Left renal pelvis (tissue), 4 donors: ENCODE measurements at regions not wholly inside any gene's neighbourhood (a gene's known extent, or its start where the extent isn't known, plus 50 kb on each side); places are given as distances from the start of the nearest gene placed in this dataset.
"Not testable (repeated sequence)": the region's sequence is repeated elsewhere in the genome, so short reads cannot be mapped to it uniquely, and the experiment has no call there.

Experiments
- DNase-seq, 4 donors: peaks; one replicate each; pipeline ENCODE4 v3.0.0-alpha.2; 2013; ENCODE audit warnings: low read depth in 4 of 4, low spot score in 3 of 4

DNA sequence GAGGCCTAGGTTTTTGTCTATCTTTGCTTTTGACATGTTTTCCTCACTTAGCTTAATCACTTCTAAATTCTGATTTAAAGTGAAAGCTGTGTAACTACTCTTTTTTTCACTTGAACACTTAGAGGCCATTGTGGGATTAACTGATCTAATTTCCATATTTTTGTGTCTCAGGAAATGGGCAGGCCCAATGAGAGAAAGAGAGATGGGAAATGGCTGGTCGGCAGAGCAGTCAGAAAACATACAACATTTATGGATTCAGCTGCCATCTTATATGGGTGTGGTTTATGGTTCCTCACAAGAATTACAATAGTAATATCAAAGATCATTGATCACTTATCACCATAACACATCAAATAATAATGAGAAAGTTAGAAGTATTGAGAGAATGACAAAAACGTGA is 320.8 kb downstream of the PTPRC start:
- no peak for DNase-seq

DNA sequence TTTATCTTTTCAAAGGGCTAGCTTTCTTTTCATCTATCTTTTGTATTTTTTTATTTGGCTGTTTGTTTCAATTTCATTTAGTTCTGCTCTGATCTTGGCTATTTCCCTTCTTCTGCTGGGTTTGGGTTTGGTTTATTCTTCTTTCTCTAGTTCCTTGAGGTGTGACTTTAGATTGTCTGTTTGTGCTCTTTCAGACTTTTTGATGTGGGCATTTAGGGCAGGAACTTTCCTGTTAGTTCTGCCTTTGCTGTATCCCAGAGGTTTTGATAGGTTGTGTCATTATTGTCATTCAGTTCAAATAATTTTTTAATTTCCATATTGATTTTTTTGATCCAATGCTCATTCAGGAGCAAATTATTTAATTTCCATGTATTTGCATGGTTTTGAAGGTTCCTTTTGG is 325.0 kb downstream of the PTPRC start:
- DNase-seq = not testable (repeated sequence)

DNA sequence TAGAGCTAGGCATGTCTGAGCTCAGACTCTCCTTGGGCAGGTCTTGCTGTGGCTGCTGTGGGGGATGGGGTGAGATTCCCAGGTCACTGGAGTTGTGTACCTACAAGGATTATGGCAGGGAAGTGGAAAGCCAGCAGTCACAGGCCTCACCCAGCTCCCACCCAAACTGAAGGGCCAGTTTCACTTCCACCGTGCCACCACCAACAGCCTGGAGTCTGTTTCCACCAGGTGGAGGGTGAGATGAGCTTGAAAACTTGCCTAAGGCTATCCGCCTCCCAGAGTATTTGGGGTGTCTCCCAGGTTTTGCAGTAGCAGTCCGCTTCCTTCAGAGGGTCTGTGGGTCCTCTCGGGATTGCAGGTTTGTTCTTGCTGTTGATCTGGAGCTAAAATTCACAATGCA is 327.7 kb downstream of the PTPRC start:
- DNase-seq = no peak

DNA sequence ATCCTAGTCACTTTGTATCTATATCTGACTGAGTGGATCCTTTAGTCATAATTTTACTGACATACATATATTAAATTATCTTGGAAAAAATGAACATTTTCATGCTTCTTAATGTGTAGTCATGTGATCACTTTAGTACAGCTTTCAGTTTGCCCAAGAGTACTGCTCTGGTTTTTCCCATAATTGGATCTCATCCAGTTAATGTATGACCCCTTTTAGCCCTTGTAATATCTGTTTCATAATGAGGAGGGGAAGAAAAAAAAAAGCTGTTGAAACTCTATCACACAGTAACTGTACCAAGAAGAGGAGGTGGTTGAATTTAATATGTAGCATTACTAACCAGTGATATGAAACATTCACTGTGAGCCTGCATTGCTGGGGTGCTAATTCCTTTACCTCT is 328.7 kb downstream of the PTPRC start:
- DNase-seq = no peak

DNA sequence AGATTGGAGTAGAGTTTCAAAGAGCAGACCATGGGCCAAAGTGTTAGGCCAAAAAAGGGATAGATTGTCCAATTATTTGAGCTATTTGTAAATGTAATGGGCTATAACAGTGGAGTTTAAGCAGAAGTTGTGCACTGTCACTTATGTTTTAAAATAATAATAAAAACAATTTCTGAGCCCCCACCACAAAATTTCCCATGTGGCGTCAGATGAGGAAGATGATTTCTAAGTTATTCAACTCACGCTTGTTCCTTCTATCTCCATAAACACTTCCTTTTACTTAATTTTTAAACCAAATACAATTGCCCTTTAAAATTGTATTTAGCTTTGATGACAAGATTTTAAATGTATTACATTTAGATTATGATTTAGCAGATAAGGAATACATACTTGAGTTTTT is 330.0 kb downstream of the PTPRC start:
- DNase-seq = no peak

DNA sequence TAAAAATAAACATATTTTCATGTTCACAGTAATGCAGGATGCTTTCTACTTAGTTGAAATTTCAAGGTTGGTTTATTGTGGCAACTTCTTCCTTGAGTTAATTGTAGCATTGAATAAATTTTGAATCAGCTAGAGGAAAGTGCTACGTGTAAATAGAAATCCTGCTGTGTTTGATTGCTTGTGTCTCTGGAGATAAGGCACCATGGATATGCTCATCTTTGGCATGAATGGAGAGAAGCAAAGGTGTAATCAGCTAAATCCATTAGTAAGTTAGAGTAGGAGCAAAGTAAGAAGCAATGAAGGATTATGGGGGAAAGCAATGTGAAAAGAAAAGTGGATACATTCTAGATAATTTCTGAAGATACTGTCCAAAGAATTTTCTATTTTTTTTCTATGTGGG is 331.1 kb downstream of the PTPRC start:
- DNase-seq = no peak

DNA sequence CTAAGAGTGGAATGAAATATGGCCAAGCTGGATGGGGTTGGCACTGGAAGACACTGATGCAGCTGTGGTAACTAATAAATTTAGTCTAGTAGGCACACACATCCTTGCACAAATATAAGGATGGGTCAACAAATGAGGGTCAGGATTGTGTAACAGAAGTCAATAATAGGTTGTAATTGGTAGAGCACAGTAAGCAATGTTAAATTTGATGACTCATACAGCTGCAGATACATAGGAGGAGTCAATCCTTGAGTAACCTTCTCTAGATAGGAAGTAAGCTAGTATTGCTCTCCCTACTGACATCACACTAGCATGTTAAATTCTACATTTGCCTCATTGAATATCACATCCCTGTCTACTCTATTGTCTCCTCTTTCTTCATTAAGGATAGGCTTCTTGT is 332.1 kb downstream of the PTPRC start:
- DNase-seq = no peak

DNA sequence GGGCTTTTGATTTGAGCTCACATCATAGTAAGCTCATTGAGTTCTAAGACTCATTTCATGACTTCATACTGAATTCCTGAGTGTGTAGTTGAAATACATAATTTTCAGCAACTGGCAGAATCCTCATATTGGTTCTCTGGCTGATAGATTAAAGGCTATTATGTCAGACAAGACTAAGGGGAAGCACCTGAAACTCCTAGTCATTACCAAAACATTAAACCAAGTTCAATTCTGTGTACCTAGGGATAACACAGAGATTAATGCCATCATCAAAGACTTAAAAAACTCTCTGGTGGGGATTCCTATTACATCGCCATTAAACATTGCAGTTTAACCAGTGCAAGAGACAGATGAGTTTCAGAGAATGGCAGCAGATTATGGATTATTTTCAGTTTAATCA is 339.1 kb downstream of the PTPRC start:
- DNase-seq = no peak

DNA sequence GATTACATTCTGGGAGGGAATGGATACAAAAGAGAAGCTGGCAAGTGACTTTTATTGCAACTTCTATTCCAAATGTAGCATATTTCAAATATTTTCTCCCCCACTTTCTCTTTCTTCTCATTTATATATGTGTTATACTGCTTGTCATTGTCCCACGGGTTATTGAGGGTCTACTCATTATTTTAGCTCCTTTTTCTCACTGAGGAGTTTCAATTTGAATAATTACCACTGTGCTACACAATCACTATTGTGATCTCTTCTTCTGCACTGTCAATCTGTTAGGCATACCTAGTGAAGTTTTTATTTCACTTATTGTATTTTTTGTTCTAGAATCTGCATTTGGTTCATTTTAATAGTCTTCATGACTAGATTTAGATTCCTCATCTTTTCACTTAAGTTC is 339.7 kb downstream of the PTPRC start:
- DNase-seq = no peak

DNA sequence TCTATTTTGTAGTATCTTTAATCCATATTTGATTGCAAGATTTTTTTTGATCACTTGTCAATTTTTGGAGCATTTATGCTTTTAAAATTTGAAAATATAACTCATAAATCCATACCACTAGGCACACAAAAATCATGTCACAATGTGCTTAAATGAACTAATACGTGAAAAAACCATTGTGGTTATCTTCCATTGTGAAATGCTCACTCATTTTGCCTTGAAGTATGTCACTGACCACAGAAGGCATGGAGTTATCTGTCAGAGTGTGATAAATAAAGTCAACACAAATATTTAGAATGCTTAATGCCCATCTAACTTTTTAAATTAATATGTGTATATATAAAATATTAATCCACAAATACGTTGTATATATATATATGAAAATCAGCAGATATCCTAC is 347.2 kb downstream of the PTPRC start:
- no peak for DNase-seq

DNA sequence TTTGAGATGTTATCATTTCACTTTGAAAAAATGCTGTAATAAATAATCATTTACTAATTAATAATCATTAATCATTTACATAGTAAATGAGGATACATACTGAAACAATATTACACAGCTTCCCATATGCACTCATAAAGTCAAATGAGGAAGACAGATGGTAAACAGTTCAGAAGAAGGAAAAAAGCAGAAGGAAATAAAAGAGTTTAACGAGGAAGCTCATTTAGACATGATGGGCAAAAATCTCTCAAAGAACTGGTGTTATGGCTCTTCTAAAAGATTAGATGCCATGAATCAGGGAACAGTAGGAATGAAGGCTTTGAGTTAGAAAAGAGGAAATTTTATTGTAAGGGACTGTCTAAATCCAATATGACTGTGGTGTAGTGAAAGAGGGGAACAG is 347.6 kb downstream of the PTPRC start:
- DNase-seq = no peak

DNA sequence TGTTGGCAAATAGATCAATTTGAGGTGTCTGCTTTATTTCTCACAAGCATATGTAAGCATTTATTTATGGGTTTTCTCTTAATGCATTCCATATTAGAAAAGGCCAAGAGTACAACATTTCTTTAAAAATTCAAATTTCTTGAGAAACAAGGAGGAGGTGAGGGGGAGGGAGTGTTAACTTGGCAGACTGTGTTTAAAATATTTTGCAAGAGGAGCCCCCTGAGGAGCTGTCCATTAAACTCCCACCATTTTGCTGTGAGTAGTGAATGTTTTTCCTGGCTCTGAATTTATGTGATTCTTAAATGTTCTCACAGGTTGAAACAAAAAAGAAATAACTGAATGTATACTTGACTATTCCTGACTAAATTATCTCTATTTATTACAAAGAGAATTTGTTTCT is 363.8 kb downstream of the PTPRC start:
- DNase-seq = no peak

DNA sequence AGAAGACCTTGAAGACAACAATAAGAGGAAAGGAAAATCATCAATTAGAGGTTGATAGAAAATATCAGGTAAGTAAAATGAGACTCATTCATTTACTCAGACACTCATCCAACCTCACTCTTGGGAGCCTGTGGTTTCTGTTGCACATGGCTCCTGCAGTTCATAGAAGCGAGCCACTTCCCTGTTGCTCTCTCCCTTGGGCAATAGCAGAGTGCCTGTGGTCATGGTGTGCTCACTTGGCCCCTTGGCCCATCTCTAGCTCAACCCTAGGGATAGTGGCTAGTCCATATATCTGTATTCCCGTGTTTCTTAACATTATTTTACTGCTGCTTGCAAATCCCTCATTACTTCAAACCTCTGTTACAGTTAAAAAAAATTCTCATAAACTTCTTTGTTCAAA is 368.6 kb downstream of the PTPRC start:
- DNase-seq = no peak

DNA sequence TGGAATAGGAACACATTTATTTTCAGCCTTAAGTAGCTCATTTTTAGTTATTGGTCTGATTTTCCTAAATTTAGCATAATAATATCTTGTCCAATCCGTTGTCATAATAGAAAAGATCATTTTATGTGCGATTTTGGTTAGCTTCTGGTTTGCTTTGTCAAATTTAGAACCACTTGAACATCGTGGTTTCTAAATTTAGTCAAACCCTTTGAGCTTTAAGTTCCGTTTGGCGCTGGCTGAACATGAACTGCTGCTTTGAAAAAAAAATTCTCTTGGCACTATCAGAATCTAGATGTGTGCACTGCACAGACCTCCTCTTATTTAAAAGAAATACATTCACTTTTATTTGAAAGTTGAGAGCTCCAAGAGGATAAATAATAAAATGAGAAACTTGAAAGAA is 370.6 kb downstream of the PTPRC start:
- no peak for DNase-seq

DNA sequence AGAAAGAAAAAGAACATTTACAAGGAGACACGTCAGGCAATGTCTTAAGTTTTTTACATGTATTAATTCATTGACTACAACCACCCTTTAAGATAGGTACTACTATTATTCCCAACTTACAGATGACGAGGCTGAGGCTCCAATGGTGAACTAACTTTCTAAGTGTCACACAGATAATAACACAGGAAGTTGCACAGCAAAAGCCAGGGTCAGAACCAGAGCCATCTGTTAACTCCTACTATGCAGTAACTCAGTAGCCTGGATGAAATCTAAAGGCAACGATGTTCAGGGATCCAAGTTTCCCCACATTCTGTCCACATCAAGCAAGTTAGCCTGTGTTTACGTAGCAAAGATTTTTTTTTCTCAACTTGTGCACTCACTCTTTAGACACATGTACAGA is 371.7 kb downstream of the PTPRC start:
- DNase-seq = no peak

DNA sequence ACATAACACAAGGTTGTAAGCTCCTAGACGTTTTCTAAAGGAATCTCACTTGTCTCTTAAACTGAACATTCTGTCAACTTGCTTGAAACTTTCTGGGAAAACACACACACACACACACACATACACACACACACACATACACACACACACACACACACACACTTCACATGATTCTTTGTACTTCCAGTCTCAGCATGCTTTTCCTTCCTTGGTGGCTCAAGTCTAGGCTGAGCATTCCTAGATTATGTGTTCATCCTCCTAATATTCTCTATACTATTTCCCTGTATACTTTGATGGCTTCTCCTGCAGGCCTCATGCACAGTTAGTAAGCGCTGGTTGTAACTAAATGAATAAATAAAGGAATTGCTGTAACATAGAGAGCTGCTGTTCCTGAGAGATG is 372.1 kb downstream of the PTPRC start:
- no peak for DNase-seq

DNA sequence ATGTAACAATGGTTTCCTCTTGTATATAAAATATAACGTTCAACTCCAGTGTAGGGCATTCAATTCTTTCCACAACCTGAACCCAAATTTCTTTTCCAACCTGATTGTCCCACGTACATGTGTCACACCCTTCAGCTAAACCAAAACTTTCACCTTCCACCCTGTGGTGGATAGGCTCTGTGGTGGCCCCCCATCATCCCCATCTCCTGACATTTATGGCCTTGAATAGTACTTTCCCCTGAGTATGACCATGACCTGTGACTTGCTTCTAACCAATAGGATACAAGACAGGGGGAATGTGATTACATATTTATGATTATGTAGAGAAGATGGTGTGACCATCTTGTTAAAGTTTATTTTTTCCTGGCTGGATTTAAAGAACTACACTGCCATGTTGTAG is 377.0 kb downstream of the PTPRC start:
- DNase-seq = no peak

DNA sequence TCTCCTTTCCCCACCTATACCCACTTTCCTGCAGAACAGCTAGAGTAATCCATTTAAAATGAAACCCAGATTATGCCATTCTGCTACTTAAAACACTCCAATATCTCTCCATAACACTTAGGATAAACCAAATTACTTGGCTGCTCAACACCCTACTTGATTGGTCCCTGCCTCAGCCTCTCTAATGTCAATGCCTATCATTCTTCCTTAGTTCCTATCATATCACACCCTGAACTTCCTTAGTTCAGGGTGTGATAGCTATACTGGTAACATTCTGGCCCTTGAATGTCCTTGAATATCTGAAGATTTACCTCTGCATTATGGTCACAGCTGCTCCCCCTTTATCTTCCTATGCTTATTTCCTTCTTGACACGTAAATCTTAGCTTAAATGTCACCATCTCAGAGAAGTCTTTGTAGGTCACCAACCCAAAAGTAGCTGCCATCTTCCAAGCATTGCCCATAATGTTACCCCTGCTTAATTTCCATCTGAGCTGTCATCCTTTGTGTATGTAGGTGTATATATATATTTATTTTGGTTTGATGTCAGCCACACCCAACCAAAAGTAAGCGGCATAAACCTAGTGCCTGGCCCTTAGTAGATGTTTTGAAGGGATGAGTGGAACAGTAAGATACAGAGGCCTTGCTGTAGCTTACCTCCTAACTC is 379.8 kb downstream of the PTPRC start:
- no peak for DNase-seq

DNA sequence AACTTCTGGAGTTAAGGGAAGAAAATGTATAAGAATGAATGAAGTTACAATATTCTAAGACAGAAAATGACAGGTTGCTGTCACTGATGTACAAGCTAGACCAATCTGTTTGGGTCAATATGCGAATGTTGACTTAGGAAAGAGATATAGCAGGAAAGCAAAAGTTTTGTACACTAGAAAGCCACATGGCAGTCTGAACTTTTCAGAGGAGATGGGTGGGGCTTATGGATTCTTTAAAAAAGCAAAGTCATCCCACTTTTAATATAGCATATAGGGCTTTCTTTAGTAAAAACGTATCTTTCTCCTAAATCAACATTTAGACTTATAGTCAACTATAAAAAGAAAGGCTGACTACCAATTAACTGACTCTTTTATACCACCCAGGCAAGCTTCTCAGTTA is 381.2 kb downstream of the PTPRC start:
- DNase-seq = no peak

DNA sequence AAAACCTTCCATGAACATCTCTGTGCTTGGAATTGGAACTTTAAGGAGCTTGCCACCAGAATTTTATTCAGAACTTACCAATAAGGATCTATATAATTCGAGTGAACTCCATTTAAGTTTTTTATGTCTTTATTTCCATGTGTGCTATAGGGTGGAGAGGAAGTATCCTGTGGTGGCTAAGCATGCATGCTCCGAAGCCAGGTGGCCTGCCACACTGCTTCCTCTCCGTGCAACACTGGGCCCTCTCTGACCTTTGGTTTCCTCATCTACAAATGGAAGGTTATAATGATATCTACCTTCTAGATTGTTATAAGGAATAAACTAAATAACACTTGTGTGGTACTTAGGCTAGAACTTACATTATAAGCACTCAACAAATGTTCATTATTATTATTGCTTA is 382.1 kb downstream of the PTPRC start:
- DNase-seq = no peak

DNA sequence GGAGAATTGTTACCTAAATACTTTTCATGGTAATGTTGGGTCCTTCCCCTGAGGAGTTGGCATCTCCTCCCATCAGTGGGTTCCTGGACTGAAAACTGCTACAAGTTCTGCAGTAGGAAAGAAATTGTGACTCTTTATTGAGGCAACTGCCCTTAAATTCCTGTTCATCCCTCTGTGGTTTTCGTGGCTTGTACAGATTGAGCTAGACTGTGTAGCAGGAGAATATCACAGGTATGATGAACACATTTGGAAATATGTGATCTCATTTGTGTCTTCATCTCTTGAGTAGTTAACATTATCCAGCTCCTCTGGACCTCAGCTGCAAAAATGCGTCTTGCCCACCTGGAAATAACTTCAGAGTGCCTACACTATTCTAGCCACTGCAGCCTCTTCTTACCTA is 390.6 kb downstream of the PTPRC start:
- no peak for DNase-seq

DNA sequence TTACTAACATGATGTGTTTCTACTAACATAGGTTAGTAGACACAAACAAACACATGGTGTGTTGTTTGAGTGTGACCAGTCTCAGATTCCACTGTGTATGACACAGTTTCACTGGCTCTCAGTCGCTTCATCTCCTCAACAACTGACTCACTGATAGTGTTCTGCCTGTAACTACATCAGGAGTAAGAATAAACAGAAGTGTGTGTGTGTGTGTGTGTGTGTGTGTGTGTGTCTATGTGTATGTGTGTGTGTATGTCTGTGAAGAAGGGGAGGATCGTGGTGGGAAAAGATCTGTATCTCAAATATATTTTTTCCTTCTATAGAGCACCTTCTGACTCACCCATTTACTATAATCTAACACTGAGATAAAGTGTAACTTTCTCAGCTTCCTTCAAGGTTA is 391.0 kb downstream of the PTPRC start:
- DNase-seq = no peak

DNA sequence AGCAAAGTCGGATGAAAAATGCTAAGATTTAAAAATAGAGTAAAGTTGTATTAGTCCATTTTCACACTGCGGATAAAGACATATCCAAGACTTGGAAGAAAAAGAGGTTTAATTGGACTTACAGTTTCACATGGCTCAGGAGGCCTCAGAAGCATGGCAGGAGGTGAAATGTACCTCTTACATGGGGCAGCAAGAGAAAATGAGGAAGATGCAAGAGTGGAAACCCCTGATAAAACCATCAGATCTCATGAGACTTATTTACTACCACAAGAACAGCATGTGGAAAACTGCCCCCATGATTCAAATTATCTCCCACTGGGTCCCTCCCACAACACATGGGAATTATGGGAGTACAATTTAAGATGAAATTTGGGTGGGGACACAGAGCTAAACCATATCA is 391.7 kb downstream of the PTPRC start:
- not testable (repeated sequence) for DNase-seq
